AG09319 (cell line): ENCODE measurements at regions not wholly inside any gene's neighbourhood (a gene's known extent, or its start where the extent isn't known, plus 50 kb on each side); places are given as distances from the start of the nearest gene placed in this dataset.

Source experiments
- DNase-seq: peaks from one replicate; pipeline ENCODE4 v3.0.0-alpha.2; 2010; ENCODE audit warnings: low read depth; ENCODE audit errors: extremely low read depth
- CTCF ChIP-seq: IDR thresholded peaks from 2 replicates; pipeline ENCODE4 v1.5.1; 2011; ENCODE audit warnings: low read depth, mild to moderate bottlenecking, inconsistent platforms, low read length, moderate library complexity

GRCh38 chr20:60087563-60088105, 129.4 kb downstream of the CDH26 start:
- no peak for DNase-seq
- no peak for TF ChIP-seq CTCF

DNA sequence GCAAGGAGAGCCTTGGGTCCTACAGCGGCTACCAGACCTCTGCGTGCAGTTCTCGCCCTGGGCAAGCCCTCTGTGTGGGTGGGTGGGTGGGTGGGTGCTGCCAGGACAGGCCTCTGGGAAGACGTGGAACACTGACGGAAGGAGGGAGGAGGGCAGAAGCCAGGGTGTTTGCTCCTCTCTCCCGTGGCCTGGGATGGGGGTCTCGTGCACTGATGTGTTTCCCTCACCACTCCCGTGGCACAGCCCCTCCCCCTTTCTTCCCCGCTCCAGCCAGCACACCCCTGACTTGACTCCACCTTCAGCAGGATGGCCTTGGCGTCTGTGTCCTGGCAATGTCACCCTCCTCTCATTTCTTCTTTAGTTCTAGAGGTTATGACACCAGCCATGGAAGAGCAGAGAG, 130.0 kb downstream of the CDH26 start:
- no peak for TF ChIP-seq CTCF
- DNase-seq: no peak

DNA sequence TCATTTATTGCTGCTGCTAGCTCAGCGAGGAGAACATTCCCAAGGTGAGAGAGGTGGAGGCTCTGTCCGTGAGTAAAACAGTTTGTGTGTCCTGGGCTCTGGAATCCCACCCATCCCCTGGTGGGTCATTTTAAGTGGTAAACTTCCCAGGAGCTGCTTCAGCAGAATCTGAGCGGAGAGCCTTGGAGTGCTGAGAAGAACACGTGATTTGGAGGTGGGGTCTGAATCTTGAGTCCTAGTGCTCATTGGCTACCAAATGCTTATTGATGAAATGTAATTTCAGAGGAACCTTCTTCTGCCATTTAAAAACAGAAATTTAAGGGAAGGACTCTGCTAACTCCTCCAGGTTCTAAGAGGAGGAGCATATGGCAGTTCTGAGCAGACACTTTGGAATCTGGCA, 132.4 kb downstream of the CDH26 start:
- no peak for DNase-seq
- TF ChIP-seq CTCF: no peak

GRCh38 chr20:60091305-60091704, 133.1 kb downstream of the CDH26 start:
- DNase-seq: no peak
- no peak for TF ChIP-seq CTCF

GRCh38 chr20:60091861-60092260, 133.6 kb downstream of the CDH26 start:
- DNase-seq: no peak
- no peak for TF ChIP-seq CTCF

GRCh38 chr20:60092729-60093128, 134.5 kb downstream of the CDH26 start:
- no peak for TF ChIP-seq CTCF
- no peak for DNase-seq

GRCh38 chr20:60095456-60095855, 137.2 kb downstream of the CDH26 start:
- no peak for DNase-seq
- no peak for TF ChIP-seq CTCF
